ENCODE measurements at regions not wholly inside any gene's neighbourhood (a gene's known extent, or its start where the extent isn't known, plus 50 kb on each side); places are given as distances from the start of the nearest gene placed in this dataset.
"Not testable (repeated sequence)": the region's sequence is repeated elsewhere in the genome, so short reads cannot be mapped to it uniquely, and the experiment has no call there.

GRCh38 chr1:16794609-16795008, 54.3 kb downstream of the RNU1-4 start:
- DNase-seq = not testable (repeated sequence)

- DNase-seq = not testable (repeated sequence)
Measured at GRCh38 chr1:16795119-16795518, 54.8 kb downstream of the RNU1-4 start.

- DNase-seq = not testable (repeated sequence)
Measured at GRCh38 chr1:16796179-16796578, 55.9 kb downstream of the RNU1-4 start.

GRCh38 chr1:16796625-16797046, 56.3 kb downstream of the RNU1-4 start:
- peak; percentile 55 for DNase-seq

- DNase-seq = peak; percentile 9
Measured at GRCh38 chr1:16797065-16797464, 56.7 kb downstream of the RNU1-4 start.

- not testable (repeated sequence) for DNase-seq
Measured at GRCh38 chr1:16798050-16798449, 57.7 kb downstream of the RNU1-4 start.
